OCI-LY3 (cell line): ENCODE measurements at regions not wholly inside any gene's neighbourhood (a gene's known extent, or its start where the extent isn't known, plus 50 kb on each side); places are given as distances from the start of the nearest gene placed in this dataset.

Experiments
- CTCF ChIP-seq: fragments of 200-600, 300-600 bp; sonication (generic); IDR thresholded peaks from 2 replicates; pipeline ENCODE4 v1.5.1; 2014; ENCODE audit warnings: antibody characterized with exemption, low read length, low read depth
- EZH2phosphoT487 ChIP-seq: fragments of 200-600 bp; shearing (Covaris generic); IDR thresholded peaks from 2 replicates; pipeline ENCODE4 v1.6.1; 2018; ENCODE audit warnings: antibody characterized with exemption, mixed run types, low read depth

- TF ChIP-seq EZH2phosphoT487: no peak
- no peak for TF ChIP-seq CTCF
Measured at GRCh38 chr18:7172611-7173010, 55.0 kb upstream of the LAMA1 start.
